ENCODE measurements at regions not wholly inside any gene's neighbourhood (a gene's known extent, or its start where the extent isn't known, plus 50 kb on each side); places are given as distances from the start of the nearest gene placed in this dataset.

DNA sequence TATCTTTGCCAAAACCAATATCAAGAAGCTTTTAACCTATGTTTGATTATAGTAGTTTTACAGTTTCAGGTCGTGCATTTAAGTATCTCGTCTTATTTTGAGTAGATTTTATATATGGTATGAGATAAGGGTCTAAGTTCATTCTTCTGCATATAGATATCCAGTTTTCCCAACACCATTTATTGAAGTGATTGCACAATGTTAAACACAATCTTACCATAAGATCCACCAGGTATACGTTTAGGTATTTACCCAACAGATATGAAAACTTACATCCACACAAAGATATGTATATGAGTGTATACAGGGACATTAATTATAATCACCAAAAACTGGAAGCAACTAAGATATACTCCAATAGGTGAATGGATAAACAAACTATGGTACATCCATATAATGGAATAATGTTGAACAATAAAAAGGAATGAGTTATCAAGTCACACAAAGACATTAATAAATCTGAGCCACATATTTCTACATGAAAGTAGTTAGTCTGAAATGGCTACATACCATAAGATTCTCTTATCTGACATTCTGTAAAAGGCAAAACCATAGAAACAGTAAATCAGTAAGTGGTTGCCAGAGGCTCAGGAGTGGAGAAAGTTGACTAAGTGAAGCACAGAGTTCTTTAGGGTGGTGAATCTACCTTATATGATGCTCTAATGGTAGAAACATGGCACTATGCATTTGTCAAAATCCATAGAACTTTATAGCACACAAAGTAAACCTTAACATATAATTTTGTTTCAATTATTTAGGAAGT is 222.6 kb downstream of the NUAK1 start:
- no TSS peak for BruUV-seq (replicated peaks)
- no peaks in the 10 kb centered on the region for H3K4me1 ChIP-seq (ENCODE audit: insufficient read depth, low read length)
- intact Hi-C loops (cut with micrococcal nuclease; ENCODE audit: unreplicated experiment): no loop called here
- no peak overlapping the region for H2AFZ ChIP-seq (ENCODE audit: low read length)
- H3K27ac ChIP-seq (ENCODE audit: extremely low read length, insufficient read depth, low read length): no peak overlapping the region
- H3K36me3 ChIP-seq (replicated peaks in 1 of 2; ENCODE audit: control insufficient read depth in 1 of 2, insufficient read depth in 2 of 2, low read length in 2 of 2): no peaks in the 10 kb centered on the region
- FAIRE-seq (no peak), ATAC-seq (no peak), DNase-seq (ENCODE audit: low spot score) (no peak)
- H3K9me3 ChIP-seq (ENCODE audit: low read length): no peaks in the 10 kb centered on the region
- H3K4me2 ChIP-seq (ENCODE audit: low read depth, low read length): no peak overlapping the region
- H3K4me3 ChIP-seq (replicated peaks in 1 of 3; ENCODE audit: insufficient read depth in 1 of 3, low read depth in 2 of 3, low read length in 3 of 3): no peak overlapping the region
- H3K9ac ChIP-seq (ENCODE audit: insufficient read depth, low read depth, low read length): no peak overlapping the region
- H3K79me2 ChIP-seq (ENCODE audit: insufficient read depth, low read length): no peaks in the 10 kb centered on the region
- CTCF ChIA-PET (ENCODE audit: low intra/inter-chr PET ratio, low total read pairs): no interaction called here
- POLR2A ChIA-PET: no interaction called here
- TF ChIP-seq CEBPB (IDR thresholded peaks at IDR 0.05; ENCODE audit: borderline replicate concordance, low read depth, low read length) (peak; percentile 39; the same call in 1 of the 2 replicates), SALL1 (CRISPR knock-in tag; IDR thresholded peaks at IDR 0.05) (no peak)
- in situ Hi-C loops (cut with HindIII; ENCODE audit: extremely low pct_ligation_motif_present, low pct_unique_long_range_greater_than_20kb): no loop called here
- under 1% methylated on average over 3 of the region's 3 CpGs for WGBS (ENCODE audit: low lambda C conversion rate)
- H3K27me3 ChIP-seq (ENCODE audit: control insufficient read depth in 1 of 2, insufficient read depth in 2 of 2, low read length in 2 of 2): no peaks in the 10 kb centered on the region
- no peaks in the 10 kb centered on the region for H4K20me1 ChIP-seq (ENCODE audit: insufficient read depth, low read length)

- Histone ChIP-seq H2AFZ (ENCODE audit: low read length) (no peak overlapping the region), H3K27me3 (ENCODE audit: control insufficient read depth in 1 of 2, insufficient read depth in 2 of 2, low read length in 2 of 2) (no peaks in the 10 kb centered on the region), H3K4me1 (ENCODE audit: insufficient read depth, low read length) (no peaks in the 10 kb centered on the region), H4K20me1 (ENCODE audit: insufficient read depth, low read length) (no peaks in the 10 kb centered on the region), H3K9me3 (ENCODE audit: low read length) (no peaks in the 10 kb centered on the region), H3K79me2 (ENCODE audit: insufficient read depth, low read length) (no peaks in the 10 kb centered on the region), H3K4me2 (ENCODE audit: low read depth, low read length) (no peak overlapping the region), H3K4me3 (replicated peaks in 1 of 3; ENCODE audit: insufficient read depth in 1 of 3, low read depth in 2 of 3, low read length in 3 of 3) (no peak overlapping the region), H3K36me3 (replicated peaks in 1 of 2; ENCODE audit: control insufficient read depth in 1 of 2, insufficient read depth in 2 of 2, low read length in 2 of 2) (no peaks in the 10 kb centered on the region), H3K27ac (ENCODE audit: extremely low read length, insufficient read depth, low read length) (no peak overlapping the region), H3K9ac (ENCODE audit: insufficient read depth, low read depth, low read length) (no peak overlapping the region)
- DNase-seq (ENCODE audit: low spot score): no peak
- intact Hi-C loops (cut with micrococcal nuclease; ENCODE audit: unreplicated experiment): no loop called here
- TF ChIP-seq STAG1 (CRISPR knock-in tag; IDR thresholded peaks at IDR 0.05) (no peak), ZNF292 (CRISPR knock-in tag; IDR thresholded peaks at IDR 0.05; ENCODE audit: borderline replicate concordance, low read depth) (no peak), YEATS2 (CRISPR knock-in tag; IDR thresholded peaks at IDR 0.05; ENCODE audit: borderline replicate concordance) (no peak), ZFY (CRISPR knock-in tag; IDR thresholded peaks at IDR 0.05) (no peak), PLRG1 (conservative IDR thresholded peaks at IDR 0.05) (no peak), ZNF746 (CRISPR knock-in tag; IDR thresholded peaks at IDR 0.05) (no peak), ETV5 (CRISPR knock-in tag; IDR thresholded peaks at IDR 0.05; ENCODE audit: borderline replicate concordance) (no peak), DPF2 (CRISPR knock-in tag; IDR thresholded peaks at IDR 0.05; ENCODE audit: borderline replicate concordance, low read depth) (no peak)
- TF ChIP-seq, protein P1, sequence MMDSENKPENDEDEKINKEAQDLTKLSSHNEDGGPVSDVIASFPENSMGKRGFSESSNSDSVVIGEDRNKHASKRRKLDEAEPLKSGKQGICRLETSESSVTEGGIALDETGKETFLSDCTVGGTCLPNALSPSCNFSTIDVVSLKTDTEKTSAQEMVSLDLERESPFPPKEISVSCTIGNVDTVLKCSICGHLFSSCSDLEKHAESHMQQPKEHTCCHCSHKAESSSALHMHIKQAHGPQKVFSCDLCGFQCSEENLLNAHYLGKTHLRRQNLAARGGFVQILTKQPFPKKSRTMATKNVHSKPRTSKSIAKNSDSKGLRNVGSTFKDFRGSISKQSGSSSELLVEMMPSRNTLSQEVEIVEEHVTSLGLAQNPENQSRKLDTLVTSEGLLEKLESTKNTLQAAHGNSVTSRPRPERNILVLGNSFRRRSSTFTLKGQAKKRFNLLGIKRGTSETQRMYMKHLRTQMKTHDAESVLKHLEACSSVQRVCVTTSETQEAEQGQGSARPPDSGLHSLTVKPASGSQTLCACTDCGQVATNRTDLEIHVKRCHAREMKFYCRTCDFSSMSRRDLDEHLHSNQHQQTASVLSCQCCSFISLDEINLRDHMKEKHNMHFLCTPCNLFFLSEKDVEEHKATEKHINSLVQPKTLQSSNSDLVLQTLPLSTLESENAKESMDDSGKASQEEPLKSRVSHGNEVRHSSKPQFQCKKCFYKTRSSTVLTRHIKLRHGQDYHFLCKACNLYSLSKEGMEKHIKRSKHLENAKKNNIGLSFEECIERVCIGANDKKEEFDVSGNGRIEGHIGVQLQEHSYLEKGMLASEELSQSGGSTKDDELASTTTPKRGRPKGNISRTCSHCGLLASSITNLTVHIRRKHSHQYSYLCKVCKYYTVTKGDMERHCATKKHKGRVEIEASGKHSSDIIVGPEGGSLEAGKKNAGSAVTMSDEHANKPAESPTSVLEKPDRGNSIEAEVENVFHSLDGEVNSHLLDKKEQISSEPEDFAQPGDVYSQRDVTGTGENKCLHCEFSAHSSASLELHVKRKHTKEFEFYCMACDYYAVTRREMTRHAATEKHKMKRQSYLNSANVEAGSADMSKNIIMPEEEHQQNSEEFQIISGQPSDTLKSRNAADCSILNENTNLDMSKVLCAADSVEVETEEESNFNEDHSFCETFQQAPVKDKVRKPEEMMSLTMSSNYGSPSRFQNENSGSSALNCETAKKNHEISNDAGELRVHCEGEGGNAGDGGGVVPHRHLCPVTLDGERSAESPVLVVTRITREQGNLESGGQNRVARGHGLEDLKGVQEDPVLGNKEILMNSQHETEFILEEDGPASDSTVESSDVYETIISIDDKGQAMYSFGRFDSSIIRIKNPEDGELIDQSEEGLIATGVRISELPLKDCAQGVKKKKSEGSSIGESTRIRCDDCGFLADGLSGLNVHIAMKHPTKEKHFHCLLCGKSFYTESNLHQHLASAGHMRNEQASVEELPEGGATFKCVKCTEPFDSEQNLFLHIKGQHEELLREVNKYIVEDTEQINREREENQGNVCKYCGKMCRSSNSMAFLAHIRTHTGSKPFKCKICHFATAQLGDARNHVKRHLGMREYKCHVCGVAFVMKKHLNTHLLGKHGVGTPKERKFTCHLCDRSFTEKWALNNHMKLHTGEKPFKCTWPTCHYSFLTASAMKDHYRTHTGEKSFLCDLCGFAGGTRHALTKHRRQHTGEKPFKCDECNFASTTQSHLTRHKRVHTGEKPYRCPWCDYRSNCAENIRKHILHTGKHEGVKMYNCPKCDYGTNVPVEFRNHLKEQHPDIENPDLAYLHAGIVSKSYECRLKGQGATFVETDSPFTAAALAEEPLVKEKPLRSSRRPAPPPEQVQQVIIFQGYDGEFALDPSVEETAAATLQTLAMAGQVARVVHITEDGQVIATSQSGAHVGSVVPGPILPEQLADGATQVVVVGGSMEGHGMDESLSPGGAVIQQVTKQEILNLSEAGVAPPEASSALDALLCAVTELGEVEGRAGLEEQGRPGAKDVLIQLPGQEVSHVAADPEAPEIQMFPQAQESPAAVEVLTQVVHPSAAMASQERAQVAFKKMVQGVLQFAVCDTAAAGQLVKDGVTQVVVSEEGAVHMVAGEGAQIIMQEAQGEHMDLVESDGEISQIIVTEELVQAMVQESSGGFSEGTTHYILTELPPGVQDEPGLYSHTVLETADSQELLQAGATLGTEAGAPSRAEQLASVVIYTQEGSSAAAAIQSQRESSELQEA (CRISPR knock-in tag; IDR thresholded peaks at IDR 0.05; ENCODE audit: not compliant biosample characterization): no peak
- BruUV-seq (replicated peaks): no TSS peak
- in situ Hi-C loops (cut with HindIII; ENCODE audit: extremely low pct_ligation_motif_present, low pct_unique_long_range_greater_than_20kb): no loop called here
- FAIRE-seq: no peak
- POLR2A ChIA-PET: no interaction called here
- CTCF ChIA-PET (ENCODE audit: low intra/inter-chr PET ratio, low total read pairs): no interaction called here
- ATAC-seq: no peak
Observed at GRCh38 chr12:105916760-105917039, 222.1 kb downstream of the NUAK1 start.
